Fibroblast of skin of abdomen (primary cell): ENCODE measurements at regions not wholly inside any gene's neighbourhood (a gene's known extent, or its start where the extent isn't known, plus 50 kb on each side); places are given as distances from the start of the nearest gene placed in this dataset.
A peak's percentile ranks its signal among the peaks of the same experiment; 100 is the strongest.

Experiments
- DNase-seq: peaks from one replicate; pipeline ENCODE4 v3.0.0-alpha.2; 2013

- no peak for DNase-seq
These were observed 76.1 kb upstream of the TMEM33 start for GRCh38 chr4:41859087-41859486.

GRCh38 chr4:41857226-41857641 is 78.0 kb upstream of the TMEM33 start:
- DNase-seq = no peak

GRCh38 chr4:41856797-41857196 is 78.4 kb upstream of the TMEM33 start:
- no peak for DNase-seq

- DNase-seq = no peak
These were observed 81.3 kb upstream of the TMEM33 start for GRCh38 chr4:41853973-41854372.

DNA sequence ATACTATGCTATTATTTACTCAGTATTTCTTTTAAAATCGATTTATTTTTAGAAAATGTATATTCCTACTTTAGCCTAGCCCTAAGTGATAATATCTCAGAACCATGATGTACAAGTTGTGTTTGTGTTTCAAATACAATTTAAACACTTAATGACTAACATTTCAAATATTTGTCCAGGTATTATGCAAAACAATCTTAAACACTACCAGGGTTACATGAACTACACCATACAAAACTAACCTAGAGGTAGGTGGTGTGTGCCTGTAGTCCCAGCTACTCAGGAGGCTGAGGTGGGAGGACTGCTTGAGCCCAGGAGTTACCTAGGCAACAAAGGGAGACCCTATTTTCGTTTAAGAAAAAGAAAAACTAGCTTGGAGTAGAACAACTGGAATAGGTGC is 83.0 kb upstream of the TMEM33 start:
- no peak for DNase-seq

- DNase-seq = no peak
These were observed 83.6 kb upstream of the TMEM33 start for GRCh38 chr4:41851621-41852020.

- DNase-seq = no peak
These were observed 90.9 kb upstream of the TMEM33 start for GRCh38 chr4:41844327-41844726.

- no peak for DNase-seq
These were observed 91.7 kb upstream of the PHOX2B start for GRCh38 chr4:41839916-41840854.

- no peak for DNase-seq
These were observed 90.1 kb upstream of the PHOX2B start for GRCh38 chr4:41838590-41838989.

- DNase-seq = no peak
These were observed 86.9 kb upstream of the PHOX2B start for GRCh38 chr4:41835321-41835995.

DNA sequence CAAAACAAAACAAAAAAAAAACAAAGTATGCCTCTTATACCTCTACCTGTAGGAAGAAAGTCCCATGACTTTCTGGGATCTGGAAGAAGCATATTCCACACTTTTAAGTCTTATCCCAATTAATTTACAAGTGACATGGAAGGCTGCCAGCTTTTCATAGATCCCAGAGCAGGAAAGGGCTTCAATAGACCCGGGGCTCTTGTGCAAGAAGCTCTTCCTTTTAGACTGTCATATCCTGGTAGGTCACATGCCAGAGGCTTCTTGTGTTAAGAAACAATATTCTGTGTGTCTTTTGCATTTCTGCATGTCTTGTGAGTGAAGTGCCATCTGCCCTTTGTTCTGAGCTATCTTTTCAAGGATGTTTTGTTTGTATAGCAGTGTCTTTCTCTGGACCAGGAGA is 84.4 kb upstream of the PHOX2B start:
- DNase-seq = no peak

GRCh38 chr4:41822325-41822724 is 73.8 kb upstream of the PHOX2B start:
- DNase-seq = no peak

DNA sequence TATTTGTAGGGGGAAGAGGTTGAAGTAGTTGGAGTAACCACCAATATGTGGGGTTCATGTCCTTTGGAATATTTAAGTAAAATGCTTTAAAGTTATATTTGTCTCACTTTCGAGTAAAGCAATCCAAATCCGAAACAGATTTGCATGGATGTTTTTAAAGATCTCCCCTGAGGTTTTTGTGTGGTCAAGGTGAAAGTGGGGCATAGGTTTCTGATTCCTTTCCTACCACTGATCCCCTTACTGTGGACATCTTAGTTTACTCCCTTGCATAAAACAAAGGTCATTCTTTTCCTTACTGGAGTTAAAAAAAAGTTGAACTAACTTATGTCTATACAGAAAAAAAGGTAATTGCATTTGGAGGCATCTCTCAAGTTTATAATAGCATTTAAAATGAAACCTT is 71.9 kb upstream of the PHOX2B start:
- no peak for DNase-seq

GRCh38 chr4:41819621-41820020 is 71.1 kb upstream of the PHOX2B start:
- DNase-seq = no peak

DNA sequence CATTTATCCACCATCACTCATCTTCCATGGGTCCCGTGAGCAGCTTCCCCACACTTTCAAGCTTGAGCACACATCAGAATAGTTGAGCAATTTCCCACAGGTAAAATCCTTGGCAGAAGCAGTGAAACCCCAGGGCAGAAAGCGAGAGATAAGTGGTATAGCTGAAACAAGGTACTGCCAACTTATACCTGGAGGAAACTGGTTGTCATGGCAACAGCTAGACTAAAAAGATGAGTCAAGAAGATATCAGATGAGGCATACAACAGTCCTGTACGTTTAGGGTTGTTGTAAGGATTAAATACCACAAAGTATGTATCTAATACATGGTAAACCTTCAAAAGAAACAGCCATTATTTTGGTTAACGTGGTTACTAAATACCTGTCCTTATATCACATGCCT is 66.9 kb upstream of the PHOX2B start:
- DNase-seq = no peak

GRCh38 chr4:41814565-41814964 is 66.0 kb upstream of the PHOX2B start:
- DNase-seq = peak; percentile 16

GRCh38 chr4:41806807-41807206 is 58.3 kb upstream of the PHOX2B start:
- no peak for DNase-seq

DNA sequence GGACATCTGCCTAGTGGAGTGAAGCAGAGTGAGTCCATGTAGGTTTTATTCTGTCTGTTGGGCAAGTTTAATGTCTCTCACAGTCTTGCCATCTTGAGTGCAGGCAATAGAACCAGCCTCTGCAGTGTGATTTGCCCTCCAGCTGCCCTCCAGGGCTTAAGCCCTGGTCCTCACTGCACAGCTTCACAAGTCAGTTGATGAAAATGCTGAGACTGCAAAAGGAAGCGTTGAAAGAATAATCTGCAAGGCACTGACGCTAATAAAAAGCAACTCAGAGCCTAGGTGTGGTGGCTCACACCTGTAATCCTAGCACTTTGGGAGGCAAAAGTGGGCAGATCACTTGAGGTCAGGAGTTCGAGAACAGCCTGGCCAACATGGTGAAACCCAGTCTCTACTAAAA is 54.1 kb upstream of the PHOX2B start:
- no peak for DNase-seq

GRCh38 chr4:41799126-41799525 is 50.6 kb upstream of the PHOX2B start:
- DNase-seq = no peak
